ENCODE measurements at regions not wholly inside any gene's neighbourhood (a gene's known extent, or its start where the extent isn't known, plus 50 kb on each side); places are given as distances from the start of the nearest gene placed in this dataset.

DNA sequence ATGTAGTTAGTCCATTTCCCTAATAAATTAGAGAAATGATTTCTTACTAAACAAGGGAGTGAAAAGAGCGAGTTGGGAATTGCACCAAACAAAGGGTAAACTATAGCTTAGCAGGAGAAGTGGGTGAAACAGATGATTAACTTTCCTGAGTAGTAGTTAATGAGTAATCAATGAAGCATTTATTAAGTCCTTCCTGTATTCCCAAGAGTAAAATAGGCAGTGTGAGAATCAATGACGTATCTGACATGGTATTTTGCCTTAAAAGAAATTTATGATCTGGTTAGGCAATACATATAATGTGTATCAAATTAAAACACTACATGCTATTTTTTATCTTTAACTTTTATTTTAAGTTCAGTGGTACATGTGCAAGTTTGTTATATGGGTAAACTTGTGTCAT, 142.8 kb downstream of the KLF5 start:
- TF ChIP-seq POLR2A (IDR thresholded peaks at IDR 0.05) (no peak), EP300 (IDR thresholded peaks at IDR 0.05) (no peak)
- TF ChIP-seq, protein P1, sequence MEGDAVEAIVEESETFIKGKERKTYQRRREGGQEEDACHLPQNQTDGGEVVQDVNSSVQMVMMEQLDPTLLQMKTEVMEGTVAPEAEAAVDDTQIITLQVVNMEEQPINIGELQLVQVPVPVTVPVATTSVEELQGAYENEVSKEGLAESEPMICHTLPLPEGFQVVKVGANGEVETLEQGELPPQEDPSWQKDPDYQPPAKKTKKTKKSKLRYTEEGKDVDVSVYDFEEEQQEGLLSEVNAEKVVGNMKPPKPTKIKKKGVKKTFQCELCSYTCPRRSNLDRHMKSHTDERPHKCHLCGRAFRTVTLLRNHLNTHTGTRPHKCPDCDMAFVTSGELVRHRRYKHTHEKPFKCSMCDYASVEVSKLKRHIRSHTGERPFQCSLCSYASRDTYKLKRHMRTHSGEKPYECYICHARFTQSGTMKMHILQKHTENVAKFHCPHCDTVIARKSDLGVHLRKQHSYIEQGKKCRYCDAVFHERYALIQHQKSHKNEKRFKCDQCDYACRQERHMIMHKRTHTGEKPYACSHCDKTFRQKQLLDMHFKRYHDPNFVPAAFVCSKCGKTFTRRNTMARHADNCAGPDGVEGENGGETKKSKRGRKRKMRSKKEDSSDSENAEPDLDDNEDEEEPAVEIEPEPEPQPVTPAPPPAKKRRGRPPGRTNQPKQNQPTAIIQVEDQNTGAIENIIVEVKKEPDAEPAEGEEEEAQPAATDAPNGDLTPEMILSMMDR (IDR thresholded peaks at IDR 0.05): no peak
